ENCODE measurements at regions not wholly inside any gene's neighbourhood (a gene's known extent, or its start where the extent isn't known, plus 50 kb on each side); places are given as distances from the start of the nearest gene placed in this dataset.

- no peak for DNase-seq
Observed at GRCh38 chr4:58679886-58680285, 1569.7 kb upstream of the IGFBP7 start.

DNA sequence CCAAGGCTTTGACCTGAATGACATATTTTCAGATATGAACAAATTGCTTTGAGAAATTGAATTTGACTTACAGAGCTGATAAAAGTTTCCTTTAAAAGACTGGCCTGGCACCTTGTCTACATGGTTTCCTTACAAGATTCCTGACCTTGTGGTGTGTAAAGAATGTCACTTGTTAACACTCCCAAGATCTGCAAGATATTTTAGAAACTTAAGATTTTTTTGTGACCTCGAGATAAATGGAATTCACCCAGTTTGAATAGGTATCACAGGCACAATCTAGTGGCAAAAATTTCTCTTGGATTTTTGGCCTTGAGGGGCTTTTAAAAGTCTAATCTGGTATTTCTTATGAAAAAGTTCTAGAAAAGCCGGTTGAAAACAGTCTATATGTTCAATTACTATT, 1568.9 kb upstream of the IGFBP7 start:
- no peak for DNase-seq

GRCh38 chr4:58669783-58670182, 1559.6 kb upstream of the IGFBP7 start:
- DNase-seq, result no peak

DNA sequence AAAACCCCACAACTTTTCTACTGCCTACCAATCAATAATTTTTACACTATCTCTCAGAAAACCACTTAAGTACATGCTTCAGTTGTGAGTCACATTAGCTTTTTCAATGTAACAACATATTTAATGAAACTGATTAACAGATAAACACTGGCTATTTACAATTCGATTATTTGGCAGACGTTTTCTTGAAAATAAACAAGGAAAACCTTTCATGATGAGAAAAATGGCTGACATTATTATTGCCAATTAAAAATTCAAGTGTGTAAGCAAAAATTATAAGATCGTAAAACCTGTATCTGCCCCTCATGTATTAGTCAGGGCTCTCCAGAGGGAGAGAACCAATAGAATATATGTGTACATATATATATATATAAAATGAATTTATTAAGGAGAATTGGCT, 1555.5 kb upstream of the IGFBP7 start:
- DNase-seq, result no peak

- DNase-seq, result no peak
Observed at GRCh38 chr4:58658701-58659100, 1548.5 kb upstream of the IGFBP7 start.

GRCh38 chr4:58653251-58653650, 1543.1 kb upstream of the IGFBP7 start:
- DNase-seq, result no peak

- DNase-seq, result no peak
Observed at GRCh38 chr4:58649226-58649625, 1539.0 kb upstream of the IGFBP7 start.

GRCh38 chr4:58646126-58646525, 1535.9 kb upstream of the IGFBP7 start:
- no peak for DNase-seq

GRCh38 chr4:58644549-58644948, 1534.4 kb upstream of the IGFBP7 start:
- DNase-seq, result no peak

- DNase-seq, result no peak
Observed at GRCh38 chr4:58636381-58636780, 1526.2 kb upstream of the IGFBP7 start.

- DNase-seq, result no peak
Observed at GRCh38 chr4:58617226-58617625, 1507.0 kb upstream of the IGFBP7 start.

GRCh38 chr4:58611012-58611411, 1500.8 kb upstream of the IGFBP7 start:
- DNase-seq, result no peak

- no peak for DNase-seq
Observed at GRCh38 chr4:58606303-58606702, 1496.1 kb upstream of the IGFBP7 start.

- no peak for DNase-seq
Observed at GRCh38 chr4:58603951-58604350, 1493.8 kb upstream of the IGFBP7 start.

DNA sequence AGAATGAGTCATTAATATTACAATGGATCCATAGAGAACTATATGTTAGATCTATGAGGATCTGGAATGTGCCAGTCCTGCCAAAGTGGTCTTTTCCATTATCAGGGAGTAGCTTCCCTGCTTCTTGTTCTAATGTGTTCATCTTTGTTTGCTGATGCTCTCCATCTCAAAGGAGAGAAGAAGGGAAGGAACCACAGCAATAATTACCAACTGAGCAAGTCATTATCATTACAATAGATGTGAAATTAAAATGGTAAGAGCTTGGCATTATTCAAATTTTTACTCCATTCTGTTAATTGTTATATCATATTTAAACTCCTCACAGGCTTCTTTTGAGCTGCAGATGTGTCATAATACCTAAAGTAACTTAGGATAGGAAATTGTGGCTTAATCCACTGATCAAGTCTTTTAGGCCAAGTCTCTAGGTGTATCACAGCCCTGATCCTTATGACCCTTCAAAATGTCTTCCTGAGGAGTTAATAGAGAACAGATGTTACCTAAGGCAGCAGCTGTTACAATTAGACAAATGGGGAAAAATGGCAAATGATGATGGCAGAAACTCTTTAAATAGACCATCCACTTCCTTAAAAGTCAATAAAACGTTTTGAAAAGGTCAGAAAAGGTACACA, 1492.7 kb upstream of the IGFBP7 start:
- no peak for DNase-seq

DNA sequence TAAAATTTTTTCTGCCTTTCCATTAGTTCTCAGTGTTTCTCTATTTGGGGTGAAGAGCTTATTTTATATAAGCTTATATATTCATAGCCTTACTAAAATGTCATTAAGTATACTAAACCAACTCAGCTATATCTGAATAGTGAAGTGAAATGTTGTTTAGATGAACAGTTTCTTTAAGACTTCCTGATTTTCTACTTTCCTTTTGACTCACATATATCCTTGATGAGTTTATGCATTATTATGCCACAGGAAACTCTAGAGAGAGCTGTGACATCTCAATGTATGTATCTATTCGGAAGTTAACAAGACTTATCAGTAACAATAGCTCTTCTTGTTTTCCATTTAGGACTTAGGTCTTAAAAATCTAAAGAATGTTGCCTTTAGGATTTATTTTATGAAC, 1491.8 kb upstream of the IGFBP7 start:
- no peak for DNase-seq

DNA sequence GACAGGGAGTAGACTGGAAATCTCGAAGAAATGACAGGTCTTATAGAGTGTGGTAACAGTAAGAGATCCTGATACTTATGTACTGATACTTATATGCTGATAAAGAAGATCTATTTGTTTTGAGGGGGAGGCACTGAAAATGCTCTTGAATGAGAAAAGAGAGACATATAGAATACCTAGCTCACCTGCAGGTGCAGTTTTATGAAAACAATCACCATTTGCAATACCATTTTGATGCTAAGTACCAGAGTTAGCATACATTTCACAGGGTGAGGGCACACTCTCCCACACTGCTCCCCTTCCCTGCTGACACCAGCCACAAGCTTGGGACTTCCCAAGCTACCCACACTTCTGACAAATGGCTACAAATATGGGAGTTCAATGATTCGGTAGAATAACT, 1490.1 kb upstream of the IGFBP7 start:
- no peak for DNase-seq

DNA sequence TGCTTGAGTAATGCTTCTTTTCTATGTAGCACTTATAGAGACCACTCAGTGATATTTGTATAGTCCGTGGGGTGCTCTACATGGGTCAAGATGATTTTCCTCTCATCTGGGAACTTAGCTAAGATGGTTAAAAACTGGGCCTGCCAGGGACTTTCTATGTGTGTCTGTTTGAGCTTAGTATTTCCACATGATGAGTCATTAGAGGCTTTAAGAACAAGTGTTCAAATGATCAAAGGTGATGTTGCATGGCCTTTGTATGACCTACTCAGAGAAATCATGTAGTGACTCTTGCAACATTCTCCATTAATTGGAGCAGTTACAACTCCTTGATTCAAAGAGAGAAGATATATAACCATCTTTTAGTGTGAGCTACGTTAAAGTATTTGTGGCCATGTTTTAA, 1480.5 kb upstream of the IGFBP7 start:
- DNase-seq, result no peak

GRCh38 chr4:58587856-58588255, 1477.7 kb upstream of the IGFBP7 start:
- no peak for DNase-seq

DNA sequence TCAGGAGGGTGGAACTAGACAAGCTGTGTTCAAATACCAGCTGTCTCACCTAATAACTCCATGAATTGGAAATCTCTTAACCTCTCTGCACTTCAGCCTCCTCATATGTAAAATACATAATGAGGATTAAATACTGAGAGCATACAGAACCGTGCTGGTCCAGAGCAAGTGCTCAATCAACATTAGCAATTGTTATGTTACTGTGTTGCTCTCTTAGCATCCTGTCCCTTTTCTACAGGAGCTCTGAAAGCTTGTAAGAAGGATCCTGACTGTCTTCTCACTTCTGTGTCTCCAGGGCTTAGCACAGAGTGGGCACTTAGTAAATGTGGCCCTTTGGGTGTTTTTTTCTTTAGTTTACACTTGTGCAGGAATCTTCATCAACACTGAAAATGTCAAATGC, 1456.1 kb upstream of the IGFBP7 start:
- no peak for DNase-seq

DNA sequence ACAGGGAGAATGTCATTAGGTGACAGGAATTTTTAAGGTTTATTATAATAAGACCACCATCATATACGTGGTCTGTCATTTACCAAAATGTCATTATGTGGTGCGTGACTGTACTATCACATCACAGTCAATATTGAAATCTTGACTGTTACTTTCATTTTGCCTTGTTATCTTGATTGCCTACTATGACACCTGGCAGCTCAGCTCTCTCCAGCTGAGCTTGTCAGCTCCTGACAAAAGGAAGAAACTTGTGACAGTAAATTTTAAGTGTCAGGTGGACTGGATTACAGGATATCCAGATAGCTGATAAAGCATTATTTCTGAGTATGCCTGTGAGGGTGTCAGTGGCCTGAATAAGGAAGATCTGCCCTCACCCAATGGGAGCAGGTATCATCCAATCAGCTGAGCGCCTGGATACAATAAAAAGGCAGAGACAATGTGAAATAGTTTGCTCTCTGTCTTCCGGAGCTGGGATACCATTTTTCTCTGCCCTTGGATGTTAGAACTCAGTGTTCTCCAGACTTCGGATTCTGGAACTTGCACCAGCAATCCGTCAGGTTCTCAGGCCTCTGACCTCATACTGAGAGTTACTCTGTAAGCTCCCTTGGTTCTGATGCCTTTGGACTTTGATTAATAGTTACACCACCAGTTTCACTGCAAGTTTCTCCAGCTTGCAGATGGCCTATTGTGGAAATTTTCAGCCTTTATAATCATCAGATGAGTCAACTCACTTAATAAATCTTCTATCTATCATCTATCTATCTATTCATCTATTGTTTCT, 1454.7 kb upstream of the IGFBP7 start:
- no peak for DNase-seq

GRCh38 chr4:58561170-58561569, 1451.0 kb upstream of the IGFBP7 start:
- no peak for DNase-seq

DNA sequence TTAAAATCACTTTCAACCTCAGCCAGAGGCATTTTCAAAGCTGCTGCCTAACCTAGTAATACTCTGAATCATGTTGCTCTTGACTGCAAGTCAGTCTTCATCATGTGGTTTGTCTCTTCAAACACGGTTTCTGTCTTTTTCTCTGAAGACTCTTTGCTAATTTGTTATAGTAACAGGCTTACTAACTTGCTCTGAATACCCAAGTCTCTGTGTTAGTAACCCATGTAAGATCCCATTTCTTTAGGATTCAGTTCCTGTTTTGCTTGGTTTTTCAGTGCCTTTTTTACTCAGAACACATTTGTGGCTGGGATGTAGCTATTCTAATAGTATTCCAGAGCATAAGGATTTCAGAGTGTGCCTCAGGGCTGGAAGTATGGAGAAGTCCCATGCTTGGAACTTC, 1450.6 kb upstream of the IGFBP7 start:
- DNase-seq, result no peak

- DNase-seq, result no peak
Observed at GRCh38 chr4:58553679-58554078, 1443.5 kb upstream of the IGFBP7 start.

- no peak for DNase-seq
Observed at GRCh38 chr4:58553031-58553430, 1442.8 kb upstream of the IGFBP7 start.

Measured in bone marrow (tissue), 2 donors.